ENCODE measurements at regions not wholly inside any gene's neighbourhood (a gene's known extent, or its start where the extent isn't known, plus 50 kb on each side); places are given as distances from the start of the nearest gene placed in this dataset.

DNA sequence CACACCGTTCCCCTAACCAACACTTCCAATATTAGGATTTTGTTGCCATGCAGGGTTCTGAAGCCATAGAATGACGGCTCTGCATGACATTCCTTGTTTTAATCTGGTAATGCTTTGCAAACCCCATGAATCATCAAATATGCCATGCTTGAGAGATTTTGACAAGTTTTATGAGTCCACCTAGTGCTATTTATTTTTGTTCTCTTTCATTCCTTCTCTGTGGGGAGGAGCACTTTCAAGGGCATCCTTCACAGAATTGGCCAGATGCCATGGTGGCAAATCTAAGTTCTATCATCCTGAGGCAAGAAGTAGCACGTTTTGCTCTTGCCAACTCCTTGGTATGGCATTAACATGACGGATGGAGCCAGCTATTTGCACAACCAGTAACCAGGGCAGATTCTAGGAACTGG, 268.4 kb downstream of the FAM76B start:
- TF ChIP-seq, protein P1, sequence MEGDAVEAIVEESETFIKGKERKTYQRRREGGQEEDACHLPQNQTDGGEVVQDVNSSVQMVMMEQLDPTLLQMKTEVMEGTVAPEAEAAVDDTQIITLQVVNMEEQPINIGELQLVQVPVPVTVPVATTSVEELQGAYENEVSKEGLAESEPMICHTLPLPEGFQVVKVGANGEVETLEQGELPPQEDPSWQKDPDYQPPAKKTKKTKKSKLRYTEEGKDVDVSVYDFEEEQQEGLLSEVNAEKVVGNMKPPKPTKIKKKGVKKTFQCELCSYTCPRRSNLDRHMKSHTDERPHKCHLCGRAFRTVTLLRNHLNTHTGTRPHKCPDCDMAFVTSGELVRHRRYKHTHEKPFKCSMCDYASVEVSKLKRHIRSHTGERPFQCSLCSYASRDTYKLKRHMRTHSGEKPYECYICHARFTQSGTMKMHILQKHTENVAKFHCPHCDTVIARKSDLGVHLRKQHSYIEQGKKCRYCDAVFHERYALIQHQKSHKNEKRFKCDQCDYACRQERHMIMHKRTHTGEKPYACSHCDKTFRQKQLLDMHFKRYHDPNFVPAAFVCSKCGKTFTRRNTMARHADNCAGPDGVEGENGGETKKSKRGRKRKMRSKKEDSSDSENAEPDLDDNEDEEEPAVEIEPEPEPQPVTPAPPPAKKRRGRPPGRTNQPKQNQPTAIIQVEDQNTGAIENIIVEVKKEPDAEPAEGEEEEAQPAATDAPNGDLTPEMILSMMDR (IDR thresholded peaks at IDR 0.05; ENCODE audit: low read depth, low read length) = no peak
- DNase-seq (ENCODE audit: low read depth, low spot score) = no peak
- in situ Hi-C loops (cut with HindIII; ENCODE audit: low sequenced_read_pairs) = no loop called here
- H3K4me3 ChIP-seq (ENCODE audit: low read depth, low read length) = no peak overlapping the region

DNA sequence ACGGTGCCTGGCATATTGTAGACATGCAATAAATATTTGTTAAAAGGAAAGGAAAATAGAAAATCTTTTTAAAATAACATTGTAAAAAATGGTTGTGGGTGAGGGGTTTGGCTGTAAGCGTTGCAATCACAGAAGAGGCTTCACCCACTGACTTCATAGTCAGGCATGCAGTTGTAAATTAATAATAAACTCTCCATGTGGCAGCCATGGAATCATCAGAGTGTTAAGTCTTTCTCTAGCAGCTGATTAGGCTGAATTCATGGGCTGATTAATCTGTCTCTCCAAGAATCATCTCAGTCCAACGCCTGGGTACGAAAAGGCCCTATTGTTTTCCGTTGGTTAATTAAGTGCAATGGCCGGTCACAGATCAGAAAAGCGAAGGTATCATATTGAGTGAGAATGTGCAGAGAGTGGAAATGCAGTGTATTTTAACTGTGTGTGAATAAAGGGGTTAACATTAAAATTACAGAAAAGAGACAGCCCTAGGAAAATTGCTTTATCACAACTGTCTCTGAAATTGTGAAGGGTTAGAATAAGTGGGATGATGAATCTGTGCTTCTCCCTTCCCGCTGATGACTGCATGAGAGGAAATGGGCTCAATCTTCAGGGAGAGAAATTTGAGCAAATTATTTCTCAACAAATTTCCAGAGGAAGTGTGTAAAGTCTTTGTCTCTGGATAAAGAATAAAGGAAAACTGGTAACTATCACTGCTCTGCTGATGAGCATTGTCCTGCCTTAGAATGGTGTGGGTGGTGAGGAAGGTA, 269.0 kb downstream of the FAM76B start:
- in situ Hi-C loops (cut with HindIII; ENCODE audit: low sequenced_read_pairs) = no loop called here
- H3K4me3 ChIP-seq (ENCODE audit: low read depth, low read length) = no peak overlapping the region
- TF ChIP-seq, protein P1 (IDR thresholded peaks at IDR 0.05; ENCODE audit: low read depth, low read length) = no peak
- DNase-seq (ENCODE audit: low read depth, low spot score) = no peak

- no peak for DNase-seq (ENCODE audit: low read depth, low spot score)
- no peak overlapping the region for H3K4me3 ChIP-seq (ENCODE audit: low read depth, low read length)
- in situ Hi-C loops (cut with HindIII; ENCODE audit: low sequenced_read_pairs) = no loop called here
- TF ChIP-seq, protein P1 (IDR thresholded peaks at IDR 0.05; ENCODE audit: low read depth, low read length) = no peak
Observed at GRCh38 chr11:95519912-95520311, 269.7 kb downstream of the FAM76B start.

GRCh38 chr11:95517453-95517852, 272.1 kb downstream of the FAM76B start:
- no peak for DNase-seq (ENCODE audit: low read depth, low spot score)
- in situ Hi-C loops (cut with HindIII; ENCODE audit: low sequenced_read_pairs) = no loop called here
- TF ChIP-seq, protein P1 (IDR thresholded peaks at IDR 0.05; ENCODE audit: low read depth, low read length) = no peak
- H3K4me3 ChIP-seq (ENCODE audit: low read depth, low read length) = no peak overlapping the region

GRCh38 chr11:95516786-95517185, 272.8 kb downstream of the FAM76B start:
- no peak overlapping the region for H3K4me3 ChIP-seq (ENCODE audit: low read depth, low read length)
- no peak for DNase-seq (ENCODE audit: low read depth, low spot score)
- TF ChIP-seq, protein P1 (IDR thresholded peaks at IDR 0.05; ENCODE audit: low read depth, low read length) = no peak
- in situ Hi-C loops (cut with HindIII; ENCODE audit: low sequenced_read_pairs) = no loop called here

DNA sequence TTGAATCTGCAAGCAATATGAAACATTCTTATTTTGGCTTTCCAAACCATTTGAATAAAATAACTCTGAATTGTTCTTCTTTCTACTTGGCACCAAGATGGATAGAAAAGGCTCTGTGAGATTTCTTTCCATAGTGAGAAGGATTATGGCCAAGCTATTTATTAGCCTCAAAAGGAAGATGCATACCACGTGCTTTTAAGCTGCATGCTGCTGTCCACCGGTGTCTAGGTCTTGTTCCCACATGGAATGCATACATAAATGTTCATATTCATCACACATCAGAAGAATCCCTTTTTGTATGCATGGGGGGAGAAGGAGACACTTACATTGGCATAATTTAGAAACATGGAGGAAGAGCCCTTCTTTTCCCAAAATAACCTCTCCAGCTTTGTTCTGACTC, 273.4 kb downstream of the FAM76B start:
- in situ Hi-C loops (cut with HindIII; ENCODE audit: low sequenced_read_pairs) = no loop called here
- H3K4me3 ChIP-seq (ENCODE audit: low read depth, low read length) = no peak overlapping the region
- TF ChIP-seq, protein P1 (IDR thresholded peaks at IDR 0.05; ENCODE audit: low read depth, low read length) = no peak
- DNase-seq (ENCODE audit: low read depth, low spot score) = no peak
